Colonic mucosa (tissue), 4 donors: ENCODE measurements at regions not wholly inside any gene's neighbourhood (a gene's known extent, or its start where the extent isn't known, plus 50 kb on each side); places are given as distances from the start of the nearest gene placed in this dataset.

Source experiments
- DNase-seq: peaks from one replicate; pipeline ENCODE4 v3.0.0-alpha.2; 2020
- H3K27ac ChIP-seq: fragments of 200-600 bp; one replicate; pipeline ENCODE4 v1.8.0; 2021
- H3K27me3 ChIP-seq: fragments of 200-600 bp; one replicate; pipeline ENCODE4 v1.8.0; 2021
- H3K36me3 ChIP-seq: fragments of 200-600 bp; one replicate; pipeline ENCODE4 v1.8.0; 2021
- H3K4me1 ChIP-seq: fragments of 200-600 bp; one replicate; pipeline ENCODE4 v1.8.0; 2021; ENCODE audit warnings: mild to moderate bottlenecking
- H3K4me3 ChIP-seq: fragments of 200-600 bp; one replicate; pipeline ENCODE4 v1.8.0; 2021
- H3K9ac ChIP-seq, 2 donors: one replicate each; pipeline ENCODE4 v1.7.0; 2013; ENCODE audit warnings: control low read depth in 2 of 2, low read depth in 2 of 2, low read length in 2 of 2
- H3K9me3 ChIP-seq: fragments of 200-600 bp; one replicate; pipeline ENCODE4 v1.8.0; 2021
- CTCF ChIP-seq: fragments of 200-600 bp; IDR thresholded peaks from one replicate; pipeline ENCODE4 v1.8.0; 2022; ENCODE audit warnings: antibody characterized with exemption, mild to moderate bottlenecking
- intact Hi-C: fragments of 100-400 bp; cut with DNase I; formaldehyde crosslinking; loops from one replicate; pipeline ENCODE4 v1.14.1; 2022
- donor health status: healthy.
- donor health status: DM: no; HTN: no; CAD: no.
- donor health status: DM: no; HTN: no; CAD: no.

GRCh38 chr12:24361877-24362580 lies 412.6 kb upstream of the SOX5 start:
- TF ChIP-seq CTCF: no peak
- intact Hi-C loops: no loop called here

GRCh38 chr12:24360907-24361306 lies 411.4 kb upstream of the SOX5 start:
- Histone ChIP-seq H3K27me3 (no peaks in the 10 kb centered on the region), H3K4me1 (no peaks in the 10 kb centered on the region), H3K9me3 (no peaks in the 10 kb centered on the region), H3K9ac (no peak overlapping the region), H3K4me3 (no peak overlapping the region), H3K27ac (no peak overlapping the region), H3K36me3 (no peaks in the 10 kb centered on the region)
- no peak for DNase-seq
- intact Hi-C loops: no loop called here
- no peak for TF ChIP-seq CTCF

More at GRCh38 chr12:24361877-24362580, 412.6 kb upstream of the SOX5 start:
- no peak overlapping the region for H3K27ac ChIP-seq
- H3K27me3 ChIP-seq: no peaks in the 10 kb centered on the region
- no peaks in the 10 kb centered on the region for H3K36me3 ChIP-seq
- H3K4me1 ChIP-seq: no peaks in the 10 kb centered on the region
- H3K9ac ChIP-seq: no peak overlapping the region
- H3K4me3 ChIP-seq: no peak overlapping the region
- no peak for DNase-seq
- H3K9me3 ChIP-seq: no peaks in the 10 kb centered on the region

GRCh38 chr12:24360461-24360860 lies 411.0 kb upstream of the SOX5 start:
- Histone ChIP-seq H3K9me3 (no peaks in the 10 kb centered on the region), H3K4me1 (no peaks in the 10 kb centered on the region), H3K27ac (no peak overlapping the region), H3K36me3 (no peaks in the 10 kb centered on the region), H3K9ac (no peak overlapping the region), H3K4me3 (no peak overlapping the region), H3K27me3 (no peaks in the 10 kb centered on the region)
- no peak for DNase-seq
- intact Hi-C loops: no loop called here
- no peak for TF ChIP-seq CTCF

GRCh38 chr12:24360057-24360456 lies 410.6 kb upstream of the SOX5 start:
- Histone ChIP-seq H3K27ac (no peak overlapping the region), H3K9me3 (no peaks in the 10 kb centered on the region), H3K36me3 (no peaks in the 10 kb centered on the region), H3K4me3 (no peak overlapping the region), H3K9ac (no peak overlapping the region), H3K27me3 (no peaks in the 10 kb centered on the region), H3K4me1 (no peaks in the 10 kb centered on the region)
- TF ChIP-seq CTCF: no peak
- intact Hi-C loops: no loop called here
- no peak for DNase-seq

- no peak for DNase-seq
- no peaks in the 10 kb centered on the region for H3K36me3 ChIP-seq
- no peak overlapping the region for H3K4me3 ChIP-seq
- no peak overlapping the region for H3K27ac ChIP-seq
- TF ChIP-seq CTCF: no peak
- intact Hi-C loops: no loop called here
- no peaks in the 10 kb centered on the region for H3K27me3 ChIP-seq
- H3K9ac ChIP-seq: no peak overlapping the region
- no peaks in the 10 kb centered on the region for H3K4me1 ChIP-seq
- no peaks in the 10 kb centered on the region for H3K9me3 ChIP-seq
Measured at GRCh38 chr12:24359418-24359817, 409.9 kb upstream of the SOX5 start.
